ENCODE measurements at regions not wholly inside any gene's neighbourhood (a gene's known extent, or its start where the extent isn't known, plus 50 kb on each side); places are given as distances from the start of the nearest gene placed in this dataset.
"Not testable (repeated sequence)": the region's sequence is repeated elsewhere in the genome, so short reads cannot be mapped to it uniquely, and the experiment has no call there.

DNA sequence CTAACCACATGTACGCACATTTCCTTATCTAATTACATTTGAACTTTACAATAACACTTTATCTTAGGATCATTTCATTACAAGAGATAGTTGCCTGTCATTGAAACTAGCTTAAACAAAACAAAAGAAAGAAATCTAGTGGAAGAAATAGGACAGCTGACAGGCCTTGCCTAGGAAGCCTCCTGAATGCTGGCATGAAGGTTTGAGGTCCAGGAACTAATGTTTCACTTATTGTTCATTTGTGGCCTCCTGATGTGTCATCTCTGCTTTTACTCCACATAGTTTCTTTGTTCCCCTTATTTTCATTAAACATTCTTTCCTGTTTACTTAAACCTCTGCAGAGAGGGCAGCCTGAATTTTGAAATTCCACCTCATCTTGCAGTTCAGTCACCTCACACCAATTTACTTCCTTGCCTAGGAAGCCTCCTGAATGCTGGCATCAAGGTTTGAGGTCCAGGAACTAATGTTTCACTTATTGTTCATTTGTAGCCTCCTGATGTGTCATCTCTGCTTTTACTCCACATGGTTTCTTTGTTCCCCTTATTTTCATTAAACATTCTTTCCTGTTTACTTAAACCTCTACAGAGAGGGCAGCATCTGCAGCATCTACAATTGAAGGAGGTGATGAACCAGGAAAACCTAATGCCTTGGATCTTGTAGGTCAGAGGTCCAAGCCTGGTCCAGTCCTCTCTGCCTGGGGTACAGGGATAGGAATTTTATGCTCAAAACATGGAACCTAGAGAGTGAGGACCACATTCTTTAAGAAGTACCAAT lies 319.2 kb downstream of the SPATA31A1 start:
- not testable (repeated sequence) for DNase-seq

DNA sequence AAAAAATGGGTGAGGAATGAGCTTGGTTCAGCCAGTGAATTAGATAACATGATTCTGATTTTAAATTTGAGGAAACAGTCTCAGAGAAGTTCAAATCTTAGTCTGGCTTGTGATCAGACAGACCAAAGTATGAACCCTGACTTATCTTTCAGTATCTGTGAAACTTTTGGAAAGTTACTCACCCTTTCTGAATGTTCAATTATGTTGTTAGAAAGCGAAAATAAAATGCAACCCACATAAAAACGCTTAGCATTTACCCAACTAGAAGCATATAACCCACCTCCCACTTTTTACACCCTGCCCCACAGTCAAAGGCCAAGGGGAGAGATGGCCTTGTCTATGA lies 319.7 kb downstream of the SPATA31A1 start:
- not testable (repeated sequence) for DNase-seq

DNA sequence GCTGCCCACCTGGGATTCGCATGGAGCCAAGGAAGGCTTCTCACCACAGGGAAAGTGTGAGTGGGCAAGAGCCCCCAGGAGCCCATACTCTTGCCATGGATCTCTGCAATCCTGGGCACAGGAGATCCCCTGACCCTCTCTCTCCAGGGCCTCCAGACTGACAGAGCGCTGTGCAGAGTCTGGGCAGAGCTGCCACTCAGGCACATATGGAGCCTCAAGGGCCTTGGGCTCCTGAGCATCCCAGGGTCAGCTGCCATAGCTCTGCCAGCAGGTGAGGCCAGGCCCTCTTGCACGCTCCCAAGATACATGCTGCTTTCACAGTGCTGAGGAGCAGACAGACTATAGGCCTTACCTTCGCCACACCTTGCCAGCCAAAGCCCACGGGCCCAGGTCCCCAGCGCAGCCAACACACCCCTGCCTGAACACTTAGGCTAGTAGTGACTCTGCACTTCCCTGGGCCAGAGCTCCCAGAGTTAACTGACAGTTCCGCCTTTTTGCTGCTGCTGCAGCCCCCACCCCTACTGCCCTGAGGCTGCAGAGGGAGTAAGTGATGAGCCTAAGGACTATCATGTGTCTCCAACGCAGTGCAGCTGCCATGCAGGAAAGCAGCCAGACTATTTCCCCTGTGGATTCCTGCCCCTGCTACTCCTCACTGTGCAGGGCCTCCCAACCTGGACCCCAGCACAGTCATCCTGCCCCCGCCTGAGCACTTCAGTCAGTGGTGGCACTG lies 323.2 kb downstream of the SPATA31A1 start:
- DNase-seq: not testable (repeated sequence)

DNA sequence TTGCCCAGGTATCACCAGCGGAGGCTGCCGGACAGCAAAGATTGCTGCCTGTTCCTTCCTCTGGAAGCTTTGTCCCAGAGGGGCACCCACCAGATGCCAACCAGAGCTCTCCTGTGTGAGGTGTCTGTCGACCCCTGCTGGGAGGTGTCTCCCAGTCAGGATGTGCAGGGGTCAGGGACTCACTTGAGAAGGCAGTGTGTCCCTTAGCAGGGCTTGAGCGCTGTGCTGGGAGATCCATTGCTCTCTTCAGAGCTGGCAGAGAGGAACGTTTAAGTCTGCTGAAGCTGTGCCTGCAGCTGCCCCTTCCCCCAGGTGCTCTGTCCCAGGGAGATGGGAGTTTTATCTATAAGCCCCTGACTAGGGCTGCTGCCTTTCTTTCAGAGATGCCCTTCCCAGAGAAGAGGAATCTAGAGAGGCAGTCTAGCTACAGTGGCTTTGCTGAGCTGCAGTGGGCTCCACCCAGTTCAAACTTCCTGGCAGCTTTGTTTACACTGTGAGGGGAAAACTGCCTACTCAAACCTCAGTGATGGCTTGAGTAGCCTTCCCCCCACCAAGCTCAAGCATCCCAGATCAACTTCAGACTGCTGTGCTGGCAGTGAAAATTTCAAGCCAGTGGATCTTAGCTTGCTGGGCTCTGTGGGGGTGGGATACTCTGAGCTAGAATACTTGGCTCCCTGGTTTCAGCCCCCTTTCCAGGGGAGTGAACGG lies 325.4 kb downstream of the SPATA31A1 start:
- not testable (repeated sequence) for DNase-seq

DNA sequence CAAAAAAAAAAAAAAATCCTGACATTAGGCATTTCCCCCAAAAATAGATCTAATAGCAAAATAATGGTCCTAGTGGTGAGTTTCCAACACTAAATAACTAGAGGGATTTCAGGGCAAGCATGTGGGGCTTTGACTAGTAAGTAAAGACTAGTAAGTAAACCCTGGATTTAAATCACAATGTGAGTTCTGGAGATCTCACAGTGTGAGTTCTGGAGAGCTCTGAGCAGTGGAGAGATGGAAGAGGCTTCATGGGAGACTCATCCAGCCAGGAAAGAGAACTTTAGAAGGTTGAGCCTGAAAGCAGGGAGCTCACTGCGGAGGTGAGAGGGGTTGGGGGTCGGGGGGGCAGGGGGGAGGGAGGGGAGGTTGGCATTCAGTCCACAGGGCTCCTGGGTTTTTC lies 373.4 kb downstream of the SPATA31A1 start:
- not testable (repeated sequence) for DNase-seq

DNA sequence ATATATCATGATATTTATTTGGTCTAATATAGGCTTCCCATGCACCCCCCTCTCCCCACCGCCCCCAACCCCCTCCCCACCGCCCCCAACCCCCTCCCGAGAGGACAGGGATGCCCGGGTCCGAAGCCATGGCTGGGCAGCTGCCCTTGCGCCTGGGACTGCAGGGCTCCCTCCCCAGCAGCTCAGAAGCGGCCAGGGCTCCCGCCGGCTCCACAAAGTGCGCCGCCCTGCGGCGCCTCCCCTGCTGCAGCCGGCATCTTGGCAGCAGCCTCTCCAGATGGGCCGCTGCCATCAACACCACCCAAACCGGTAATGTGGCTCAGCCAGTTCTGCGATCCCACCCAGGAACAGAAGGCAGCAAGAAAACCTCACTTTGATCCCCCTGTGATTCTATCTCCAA lies 389.4 kb downstream of the SPATA31A1 start:
- DNase-seq: not testable (repeated sequence)

DNA sequence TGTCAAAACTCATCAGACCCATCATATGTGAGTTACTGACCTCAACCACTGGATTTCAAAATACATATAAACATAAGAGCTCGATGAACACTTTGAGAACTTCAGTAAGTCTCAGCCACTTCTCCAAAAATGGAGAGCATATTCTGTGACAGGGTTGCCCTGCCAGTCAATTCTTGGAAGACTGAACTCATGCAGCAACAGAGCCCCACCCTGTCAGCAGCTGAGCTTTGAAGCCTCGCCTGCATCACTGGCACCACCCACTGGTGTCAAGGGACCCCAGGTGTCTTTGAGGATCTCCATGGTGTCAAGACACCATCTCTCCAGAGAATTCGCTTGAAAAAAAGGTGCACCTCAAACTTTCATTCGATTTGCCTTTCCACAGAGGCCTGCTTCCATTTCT lies 420.1 kb downstream of the SPATA31A1 start:
- not testable (repeated sequence) for DNase-seq

DNA sequence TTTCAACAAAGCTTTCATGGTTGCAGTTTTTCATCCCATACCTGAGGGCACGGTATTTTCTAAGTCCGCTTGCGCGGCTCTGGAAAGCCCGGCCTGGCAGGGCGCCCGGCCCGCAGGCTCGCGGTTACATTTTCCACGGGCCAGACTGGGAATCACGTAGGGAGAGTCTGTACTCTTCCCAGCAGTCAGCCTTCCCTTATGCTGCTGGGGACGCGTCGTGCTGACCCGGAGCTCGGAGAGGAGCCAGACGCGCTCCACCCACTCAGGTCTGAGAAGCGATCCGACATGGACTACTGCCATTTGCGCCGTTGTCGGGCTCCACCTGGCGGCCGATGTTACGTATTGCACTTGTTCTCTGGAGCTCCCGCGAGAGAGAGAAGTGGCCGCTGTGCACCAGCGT lies 435.9 kb downstream of the SPATA31A1 start:
- not testable (repeated sequence) for DNase-seq

DNA sequence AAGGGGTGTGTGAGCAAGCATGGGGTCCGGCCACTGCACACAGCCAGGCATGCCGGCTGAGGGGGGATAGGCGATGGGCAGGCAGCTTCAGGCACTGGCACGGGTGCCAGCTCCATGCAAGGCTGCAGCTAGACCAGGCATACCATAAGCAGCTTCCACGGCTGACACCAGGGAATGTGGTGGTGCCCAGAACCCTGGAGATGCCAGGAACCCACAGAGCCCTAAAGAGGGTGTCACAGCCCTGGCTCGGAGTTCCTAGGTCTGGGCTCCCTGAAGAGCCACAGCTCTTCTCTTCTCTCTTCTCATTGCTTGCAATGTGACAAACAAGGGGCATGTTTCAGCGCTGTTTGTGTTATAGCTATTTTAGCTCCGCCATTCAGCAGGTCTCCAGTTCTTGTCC lies 442.5 kb downstream of the SPATA31A1 start:
- not testable (repeated sequence) for DNase-seq

DNA sequence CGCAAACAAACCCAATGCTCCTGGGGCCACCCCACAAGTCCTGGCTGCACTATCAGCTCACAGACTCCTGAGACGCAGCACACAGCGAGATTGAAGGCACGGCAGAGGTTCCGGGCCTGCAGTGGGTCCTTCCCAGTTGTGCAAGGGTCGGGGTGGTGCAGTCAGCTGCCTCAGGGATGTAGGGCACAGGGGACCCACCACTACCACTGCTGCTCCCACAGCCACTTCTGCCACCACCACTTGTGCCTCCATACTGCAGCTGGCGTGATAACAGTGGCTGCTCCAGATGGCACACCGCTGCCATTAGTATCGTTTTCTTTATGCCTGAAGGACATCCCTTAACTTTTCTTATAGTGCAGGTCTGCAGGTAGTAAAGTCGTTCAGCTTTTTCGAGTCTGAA lies 443.8 kb downstream of the SPATA31A1 start:
- DNase-seq: not testable (repeated sequence)

DNA sequence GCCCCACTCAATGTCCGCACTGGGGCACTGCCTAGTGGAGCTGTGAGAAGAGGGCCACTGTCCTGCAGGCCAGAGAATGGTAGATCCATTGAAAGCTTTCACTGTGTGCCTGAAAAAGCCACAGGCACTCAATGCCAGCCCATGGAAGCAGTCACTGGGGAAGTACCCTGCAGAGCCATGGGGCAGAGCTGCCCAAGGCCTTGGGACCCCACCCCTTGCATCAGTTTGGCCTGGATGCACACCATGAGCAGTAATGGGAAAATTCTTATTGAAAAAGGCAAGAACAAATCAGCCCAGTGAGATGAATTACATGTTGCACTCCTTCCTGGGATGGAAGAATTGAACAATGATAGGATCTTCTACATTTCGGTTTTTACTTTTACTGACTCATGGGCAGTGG lies 447.1 kb downstream of the SPATA31A1 start:
- not testable (repeated sequence) for DNase-seq

DNA sequence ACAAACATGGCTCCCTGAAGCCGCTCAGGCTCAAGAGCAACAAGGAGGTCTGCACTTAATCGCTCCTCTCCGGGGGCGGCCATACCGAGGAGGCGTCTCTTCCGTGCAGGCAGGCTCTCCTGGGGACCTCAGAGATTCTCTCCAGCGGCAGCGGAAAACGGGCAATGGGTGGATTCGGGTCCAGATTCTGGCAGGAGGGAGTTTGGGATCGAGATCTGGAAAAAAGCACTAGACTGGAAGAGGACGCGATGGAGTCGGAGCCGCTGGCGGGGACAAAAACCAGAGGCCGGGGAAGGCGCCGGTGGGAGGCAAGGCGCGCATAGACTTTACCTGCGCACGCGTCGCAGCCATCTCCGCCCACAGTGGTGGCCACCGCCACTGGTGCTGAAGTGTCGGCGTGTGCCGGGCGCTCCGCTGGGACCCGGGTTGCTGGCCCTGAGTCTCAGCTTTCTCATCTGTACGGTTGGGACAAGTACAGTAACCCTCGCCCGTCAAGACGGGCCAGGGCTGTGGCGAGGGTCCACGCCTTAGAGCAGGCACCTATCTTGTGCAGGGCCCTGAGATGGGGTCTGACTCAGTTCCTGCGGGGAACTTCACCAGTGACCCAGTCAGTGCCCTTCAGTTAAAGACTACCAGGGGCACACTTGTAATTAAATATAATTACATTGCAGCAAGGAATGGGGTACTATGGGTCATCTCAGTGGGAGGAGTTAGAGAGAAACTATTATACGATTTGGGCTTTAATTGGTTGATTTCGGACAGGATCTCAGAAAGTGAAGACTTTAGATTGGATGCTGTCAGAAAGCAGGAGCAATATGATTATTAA lies 454.1 kb downstream of the SPATA31A1 start:
- DNase-seq: peak in 1 of 2 donors; percentile 7

DNA sequence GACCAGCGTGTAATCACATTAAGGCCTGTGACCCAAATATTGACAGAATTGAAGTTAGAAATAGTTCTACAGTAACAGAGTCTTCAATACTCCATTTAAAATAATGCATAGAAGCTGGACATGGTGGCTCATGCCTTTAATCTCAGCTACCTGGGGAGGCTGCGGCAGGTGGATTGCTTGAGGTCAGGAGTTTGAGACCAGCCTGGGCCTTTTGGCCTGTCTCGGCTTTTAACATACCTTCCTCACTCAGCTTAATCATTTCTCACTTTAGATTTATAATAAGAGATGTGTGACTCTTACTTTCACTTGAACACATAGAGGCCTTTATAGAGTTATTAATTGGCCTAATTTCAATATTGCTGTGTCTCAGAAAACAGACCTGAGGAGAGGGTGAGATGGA lies 454.9 kb downstream of the SPATA31A1 start:
- not testable (repeated sequence) for DNase-seq

DNA sequence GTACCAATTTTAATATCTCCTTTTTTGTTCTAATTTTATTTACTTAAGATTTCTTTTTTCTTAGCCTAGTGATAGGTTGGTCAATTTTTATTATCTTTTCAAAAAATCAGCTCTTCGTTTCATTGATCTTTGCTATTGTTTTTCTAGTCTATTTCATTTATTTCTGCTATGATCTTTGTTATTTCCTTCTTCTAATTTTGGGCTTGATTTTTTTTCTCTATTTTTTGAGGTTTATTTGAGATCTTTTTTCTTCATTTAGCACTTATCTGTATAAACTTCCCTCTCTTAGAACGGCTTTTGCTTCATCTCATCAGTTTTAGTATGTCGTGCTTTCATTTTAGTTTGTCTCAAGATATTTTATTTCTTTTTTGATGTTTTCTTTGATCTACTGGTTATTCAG lies 456.1 kb downstream of the SPATA31A1 start:
- not testable (repeated sequence) for DNase-seq

DNA sequence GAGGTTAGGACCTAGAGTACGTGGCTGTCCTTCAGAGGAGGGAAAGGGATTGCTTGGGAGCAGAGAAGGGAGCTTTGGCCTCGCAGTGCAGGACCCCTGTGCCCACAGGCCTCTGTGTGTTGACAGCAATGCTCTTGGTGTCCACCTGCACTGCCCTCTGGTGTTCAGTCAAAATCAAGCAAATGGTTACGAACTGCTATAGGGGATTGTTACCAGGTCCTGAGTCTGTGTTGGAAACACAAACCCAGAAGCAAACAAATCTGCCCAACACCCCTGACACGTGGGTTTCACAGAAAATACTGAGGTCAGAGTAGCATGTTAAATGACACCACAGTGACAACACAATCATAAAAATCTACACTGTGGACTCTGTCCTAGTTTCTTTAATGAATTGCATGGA lies 473.0 kb downstream of the SPATA31A1 start:
- DNase-seq: not testable (repeated sequence)
